ENCODE measurements at regions not wholly inside any gene's neighbourhood (a gene's known extent, or its start where the extent isn't known, plus 50 kb on each side); places are given as distances from the start of the nearest gene placed in this dataset.

DNA sequence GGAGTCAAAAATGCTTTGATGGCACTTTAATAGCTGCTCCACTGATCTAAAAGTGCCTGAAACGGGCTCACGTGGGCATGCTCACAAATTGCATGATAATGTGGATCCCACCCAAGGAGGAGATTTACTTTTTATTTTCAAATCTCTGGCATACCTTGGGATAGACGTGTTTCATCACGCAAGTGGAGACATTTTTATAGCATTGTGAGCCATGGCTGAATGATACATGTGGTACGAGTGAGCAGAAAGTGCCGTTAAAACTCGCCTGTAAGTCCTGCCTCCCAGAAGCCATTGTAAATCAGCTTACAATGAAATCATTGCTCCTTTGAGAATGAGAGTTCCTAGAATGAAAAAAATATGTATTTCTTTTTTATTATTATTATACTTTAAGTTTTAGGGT lies 514.7 kb downstream of the MAT2B start:
- POLR2A ChIA-PET: no interaction called here
- CTCF ChIA-PET: no interaction called here
- no peak for DNase-seq

DNA sequence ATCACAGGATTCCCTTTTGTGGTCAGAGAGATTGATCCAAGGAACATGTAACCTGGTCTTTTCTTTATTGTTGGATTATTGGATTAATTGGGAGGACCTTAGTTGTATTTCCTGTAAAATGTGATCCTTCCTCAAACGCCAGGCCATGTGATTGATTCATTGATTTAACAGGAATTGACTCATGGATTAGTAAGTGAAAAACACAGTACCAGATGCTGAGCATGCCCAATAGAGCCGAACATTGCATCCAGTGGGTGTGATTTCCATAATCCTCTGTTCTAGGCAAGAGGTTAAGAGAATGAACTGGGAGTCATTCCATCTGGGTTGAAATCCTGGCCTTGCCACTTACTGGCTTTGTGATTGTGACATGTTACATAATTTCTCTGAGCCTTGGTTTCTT lies 522.3 kb downstream of the MAT2B start:
- ChIA-PET POLR2A (no interaction called here), CTCF (no interaction called here)
- H3K9me3 Mint-ChIP-seq (ENCODE audit: insufficient read depth): no peaks in the 10 kb centered on the region
- no peak for DNase-seq
- H3K4me1 Mint-ChIP-seq (ENCODE audit: low read depth): no peaks in the 10 kb centered on the region
- ATAC-seq: no peak
- H3K27ac Mint-ChIP-seq: no peak overlapping the region
- H3K36me3 Mint-ChIP-seq (ENCODE audit: low read depth): no peaks in the 10 kb centered on the region
- no peaks in the 10 kb centered on the region for H3K27me3 Mint-ChIP-seq (ENCODE audit: low read depth)
- H3K4me3 Mint-ChIP-seq: no peak overlapping the region

More for the DNA sequence above, 514.7 kb downstream of the MAT2B start:
- Mint-ChIP-seq H3K4me3 (no peak overlapping the region), H3K4me1 (ENCODE audit: low read depth) (no peaks in the 10 kb centered on the region), H3K9me3 (ENCODE audit: insufficient read depth) (no peaks in the 10 kb centered on the region), H3K27ac (no peak overlapping the region), H3K27me3 (ENCODE audit: low read depth) (no peaks in the 10 kb centered on the region), H3K36me3 (ENCODE audit: low read depth) (no peaks in the 10 kb centered on the region)
- ATAC-seq: no peak

GRCh38 chr5:164038128-164038783 lies 532.8 kb downstream of the MAT2B start:
- no peak overlapping the region for H3K27ac Mint-ChIP-seq
- ChIA-PET POLR2A (no interaction called here), CTCF (no interaction called here)
- no peaks in the 10 kb centered on the region for H3K4me1 Mint-ChIP-seq (ENCODE audit: low read depth)
- peaks cover 6% of the 10 kb centered on the region for H3K9me3 Mint-ChIP-seq (ENCODE audit: insufficient read depth)
- H3K27me3 Mint-ChIP-seq (ENCODE audit: low read depth): no peaks in the 10 kb centered on the region
- no peaks in the 10 kb centered on the region for H3K36me3 Mint-ChIP-seq (ENCODE audit: low read depth)
- H3K4me3 Mint-ChIP-seq: no peak overlapping the region
- no peak for ATAC-seq
- DNase-seq: no peak

DNA sequence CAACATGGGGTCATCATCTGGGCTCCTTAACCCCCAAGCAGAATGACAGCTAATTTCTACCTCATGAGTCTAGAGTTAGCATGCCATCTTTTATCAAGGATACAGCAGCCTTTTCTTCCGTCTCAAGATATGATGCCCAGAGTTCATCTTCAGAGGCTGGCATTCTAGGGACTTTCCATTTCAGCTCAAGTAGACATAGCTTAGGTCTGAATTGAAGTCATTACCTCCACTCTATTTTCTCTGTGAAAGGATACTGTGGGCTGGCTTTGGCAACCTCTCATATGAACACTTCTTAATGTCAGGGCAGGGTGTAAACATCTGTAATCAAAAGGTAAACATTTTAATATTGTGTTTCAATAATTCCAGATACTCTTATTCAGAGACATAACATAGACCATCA lies 535.7 kb downstream of the MAT2B start:
- Mint-ChIP-seq H3K36me3 (ENCODE audit: low read depth) (no peaks in the 10 kb centered on the region), H3K27ac (no peak overlapping the region), H3K4me1 (ENCODE audit: low read depth) (no peaks in the 10 kb centered on the region), H3K4me3 (no peak overlapping the region), H3K9me3 (ENCODE audit: insufficient read depth) (peaks cover 6% of the 10 kb centered on the region), H3K27me3 (ENCODE audit: low read depth) (no peaks in the 10 kb centered on the region)
- DNase-seq (no peak), ATAC-seq (no peak)
- ChIA-PET CTCF (no interaction called here), POLR2A (no interaction called here)

DNA sequence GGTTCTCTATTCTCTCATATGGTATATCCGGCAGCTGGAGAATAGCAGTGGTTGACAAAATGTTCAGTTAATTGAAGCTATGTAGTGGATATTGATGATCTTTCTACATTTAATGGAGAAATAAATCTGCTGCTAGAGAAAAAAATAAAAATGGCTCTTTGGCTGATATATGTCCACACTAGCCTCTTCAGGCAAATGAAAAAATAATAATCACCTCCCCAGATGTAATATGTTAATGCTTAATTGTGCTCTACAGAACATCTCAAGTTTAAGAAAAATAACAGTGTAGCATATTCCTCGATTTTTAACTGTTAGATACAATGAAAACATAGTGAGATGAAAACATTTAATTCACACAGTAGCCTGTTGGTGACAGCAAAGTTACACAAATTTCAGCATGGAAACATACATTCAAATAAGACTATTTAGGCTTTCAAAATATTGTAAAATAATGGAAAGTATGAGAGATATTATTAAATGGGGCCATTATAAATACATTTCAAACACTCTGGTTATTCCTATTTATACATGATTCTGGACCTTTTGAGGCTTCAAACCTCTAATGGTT lies 543.0 kb downstream of the MAT2B start:
- Mint-ChIP-seq H3K4me1 (ENCODE audit: low read depth) (no peaks in the 10 kb centered on the region), H3K27ac (no peak overlapping the region), H3K9me3 (ENCODE audit: insufficient read depth) (no peaks in the 10 kb centered on the region), H3K4me3 (no peak overlapping the region), H3K27me3 (ENCODE audit: low read depth) (no peaks in the 10 kb centered on the region), H3K36me3 (ENCODE audit: low read depth) (no peaks in the 10 kb centered on the region)
- DNase-seq: no peak
- CTCF ChIA-PET: no interaction called here
- no peak for ATAC-seq
- POLR2A ChIA-PET: no interaction called here

DNA sequence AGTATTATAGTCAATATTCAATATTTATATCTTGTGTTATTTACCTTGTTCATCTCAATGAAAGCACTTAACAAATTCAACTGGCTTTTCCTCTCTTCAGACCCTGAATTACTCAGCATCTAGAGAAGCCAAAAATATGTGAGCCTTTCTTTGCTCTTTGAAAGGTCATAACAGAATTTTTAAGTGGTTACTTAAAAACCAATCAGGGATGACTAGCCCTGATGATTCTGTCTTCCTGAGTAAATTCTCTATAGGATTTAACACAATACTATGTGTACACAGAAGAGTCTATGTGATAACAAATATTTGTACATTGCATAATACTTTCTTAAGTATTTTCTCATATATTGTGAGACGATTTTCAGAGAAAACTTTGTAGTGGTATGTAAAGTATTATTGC lies 546.3 kb downstream of the MAT2B start:
- H3K9me3 Mint-ChIP-seq (ENCODE audit: insufficient read depth): no peaks in the 10 kb centered on the region
- ATAC-seq (no peak), DNase-seq (no peak)
- no peaks in the 10 kb centered on the region for H3K4me1 Mint-ChIP-seq (ENCODE audit: low read depth)
- POLR2A ChIA-PET: no interaction called here
- H3K27me3 Mint-ChIP-seq (ENCODE audit: low read depth): no peaks in the 10 kb centered on the region
- CTCF ChIA-PET: no interaction called here
- H3K4me3 Mint-ChIP-seq: no peak overlapping the region
- H3K36me3 Mint-ChIP-seq (ENCODE audit: low read depth): no peaks in the 10 kb centered on the region
- no peak overlapping the region for H3K27ac Mint-ChIP-seq

GRCh38 chr5:164052536-164053093 lies 547.2 kb downstream of the MAT2B start:
- POLR2A ChIA-PET: no interaction called here
- H3K9me3 Mint-ChIP-seq (ENCODE audit: insufficient read depth): no peaks in the 10 kb centered on the region
- ATAC-seq: no peak

DNA sequence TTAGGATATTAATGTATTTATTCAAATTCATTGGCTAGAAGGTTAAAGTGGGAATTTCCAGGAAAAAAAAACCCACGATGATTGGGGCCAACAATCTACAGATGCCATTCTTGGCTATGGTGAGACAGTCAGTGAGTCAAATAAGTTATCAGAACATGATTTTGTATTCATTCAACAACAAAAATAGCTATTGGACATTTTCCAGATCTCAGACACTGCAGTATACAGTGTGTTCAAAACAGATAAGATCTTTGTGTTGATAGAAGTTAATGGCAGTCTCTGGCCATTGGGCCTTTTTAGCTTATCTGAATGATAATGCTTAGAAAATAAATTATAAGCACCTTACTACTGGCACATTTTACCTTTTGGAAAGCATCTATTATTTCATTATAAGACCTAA lies 547.7 kb downstream of the MAT2B start:
- no peak overlapping the region for H3K27ac Mint-ChIP-seq
- H3K9me3 Mint-ChIP-seq (ENCODE audit: insufficient read depth): no peaks in the 10 kb centered on the region

More at GRCh38 chr5:164052536-164053093, 547.2 kb downstream of the MAT2B start:
- Mint-ChIP-seq H3K27me3 (ENCODE audit: low read depth) (no peaks in the 10 kb centered on the region), H3K4me1 (ENCODE audit: low read depth) (no peaks in the 10 kb centered on the region), H3K4me3 (no peak overlapping the region), H3K27ac (no peak overlapping the region), H3K36me3 (ENCODE audit: low read depth) (no peaks in the 10 kb centered on the region)
- DNase-seq: no peak
- CTCF ChIA-PET: no interaction called here

GRCh38 chr5:164054461-164054860 lies 549.0 kb downstream of the MAT2B start:
- Mint-ChIP-seq H3K9me3 (ENCODE audit: insufficient read depth) (no peaks in the 10 kb centered on the region), H3K4me1 (ENCODE audit: low read depth) (no peaks in the 10 kb centered on the region), H3K27me3 (ENCODE audit: low read depth) (no peaks in the 10 kb centered on the region), H3K27ac (no peak overlapping the region), H3K4me3 (no peak overlapping the region), H3K36me3 (ENCODE audit: low read depth) (no peaks in the 10 kb centered on the region)
- CTCF ChIA-PET: no interaction called here
- no peak for ATAC-seq
- POLR2A ChIA-PET: no interaction called here
- DNase-seq: no peak

More for the DNA sequence above, 547.7 kb downstream of the MAT2B start:
- H3K4me1 Mint-ChIP-seq (ENCODE audit: low read depth): no peaks in the 10 kb centered on the region
- ChIA-PET POLR2A (no interaction called here), CTCF (no interaction called here)
- DNase-seq (no peak), ATAC-seq (no peak)
- H3K4me3 Mint-ChIP-seq: no peak overlapping the region
- H3K27me3 Mint-ChIP-seq (ENCODE audit: low read depth): no peaks in the 10 kb centered on the region
- no peaks in the 10 kb centered on the region for H3K36me3 Mint-ChIP-seq (ENCODE audit: low read depth)

GRCh38 chr5:164057121-164057520 lies 551.7 kb downstream of the MAT2B start:
- H3K36me3 Mint-ChIP-seq (ENCODE audit: low read depth): no peaks in the 10 kb centered on the region
- H3K4me1 Mint-ChIP-seq (ENCODE audit: low read depth): no peaks in the 10 kb centered on the region
- H3K4me3 Mint-ChIP-seq: no peak overlapping the region
- ATAC-seq (no peak), DNase-seq (no peak)
- H3K27ac Mint-ChIP-seq: no peak overlapping the region
- POLR2A ChIA-PET: no interaction called here
- no peaks in the 10 kb centered on the region for H3K9me3 Mint-ChIP-seq (ENCODE audit: insufficient read depth)
- no peaks in the 10 kb centered on the region for H3K27me3 Mint-ChIP-seq (ENCODE audit: low read depth)
- CTCF ChIA-PET: no interaction called here

DNA sequence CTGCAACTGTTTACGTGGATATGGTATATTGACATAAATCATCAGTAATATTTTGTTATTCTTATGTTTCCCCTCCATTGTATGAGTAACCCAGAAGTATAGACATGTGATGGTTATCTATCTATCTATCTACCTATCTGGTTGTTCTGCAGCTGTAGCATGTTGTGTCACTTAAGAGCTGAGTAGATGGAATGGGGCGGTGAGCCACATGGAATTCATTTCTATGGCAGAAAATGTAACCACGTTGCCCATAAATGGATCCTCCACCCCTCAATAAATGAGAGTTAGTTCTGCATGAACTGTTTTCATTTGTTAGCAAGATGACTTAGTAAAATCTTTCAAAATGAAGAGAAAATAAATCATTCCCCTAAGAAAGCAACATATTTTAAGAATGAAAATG lies 553.2 kb downstream of the MAT2B start:
- H3K9me3 Mint-ChIP-seq (ENCODE audit: insufficient read depth): no peaks in the 10 kb centered on the region
- H3K36me3 Mint-ChIP-seq (ENCODE audit: low read depth): no peaks in the 10 kb centered on the region
- ATAC-seq: no peak
- no peaks in the 10 kb centered on the region for H3K4me1 Mint-ChIP-seq (ENCODE audit: low read depth)
- no peaks in the 10 kb centered on the region for H3K27me3 Mint-ChIP-seq (ENCODE audit: low read depth)
- H3K4me3 Mint-ChIP-seq: no peak overlapping the region
- DNase-seq: no peak
- ChIA-PET POLR2A (no interaction called here), CTCF (no interaction called here)
- no peak overlapping the region for H3K27ac Mint-ChIP-seq

DNA sequence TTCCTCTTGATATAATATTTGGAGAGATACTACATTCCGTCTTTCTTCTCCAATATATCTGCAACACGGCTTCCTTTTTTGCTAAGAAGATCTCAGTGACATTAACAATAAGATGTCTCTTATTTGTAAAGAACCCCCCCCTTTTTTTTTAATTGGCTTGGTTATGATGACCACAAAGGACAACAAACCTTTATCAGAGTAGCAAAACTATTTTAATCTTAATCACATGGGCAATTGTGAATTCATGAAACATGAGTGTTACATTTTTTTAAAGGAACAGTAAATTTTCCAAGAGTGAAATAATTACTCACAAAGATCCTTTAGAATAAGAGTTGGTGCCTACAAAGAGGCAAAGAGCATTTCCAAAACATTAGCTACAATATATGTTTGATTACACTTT lies 554.1 kb downstream of the MAT2B start:
- Mint-ChIP-seq H3K9me3 (ENCODE audit: insufficient read depth) (no peaks in the 10 kb centered on the region), H3K4me1 (ENCODE audit: low read depth) (no peaks in the 10 kb centered on the region), H3K36me3 (ENCODE audit: low read depth) (no peaks in the 10 kb centered on the region), H3K27ac (no peak overlapping the region), H3K4me3 (no peak overlapping the region), H3K27me3 (ENCODE audit: low read depth) (no peaks in the 10 kb centered on the region)
- POLR2A ChIA-PET: no interaction called here
- ATAC-seq (no peak), DNase-seq (no peak)
- CTCF ChIA-PET: no interaction called here

DNA sequence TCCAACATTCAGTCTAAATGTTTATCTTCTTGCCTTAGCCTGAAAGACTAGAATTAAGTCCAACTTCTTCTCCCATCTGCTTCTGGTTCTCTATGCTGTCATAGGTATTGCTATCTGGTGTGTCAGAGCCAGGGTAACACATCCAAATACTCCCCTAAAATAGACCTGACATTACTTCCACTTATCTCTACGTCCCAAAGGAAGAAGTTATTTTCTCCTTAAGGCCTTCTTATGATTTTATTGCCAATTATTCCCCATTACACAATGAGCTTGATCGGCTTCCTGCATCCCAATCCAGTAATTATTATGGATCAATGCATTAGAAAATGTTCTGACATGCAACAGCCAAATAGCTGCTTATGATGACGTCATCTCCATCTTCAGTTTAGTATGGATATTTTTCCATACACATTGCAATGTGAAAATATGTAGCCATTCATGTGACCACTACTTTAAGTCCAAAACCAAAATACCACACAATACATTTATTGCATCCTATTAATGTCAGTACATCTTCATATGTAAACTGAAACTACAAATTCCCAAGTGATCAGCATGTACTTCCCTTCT lies 555.5 kb downstream of the MAT2B start:
- Mint-ChIP-seq H3K27ac (no peak overlapping the region), H3K4me3 (no peak overlapping the region), H3K9me3 (ENCODE audit: insufficient read depth) (no peaks in the 10 kb centered on the region), H3K4me1 (ENCODE audit: low read depth) (no peaks in the 10 kb centered on the region), H3K27me3 (ENCODE audit: low read depth) (no peaks in the 10 kb centered on the region), H3K36me3 (ENCODE audit: low read depth) (no peaks in the 10 kb centered on the region)
- ATAC-seq (no peak), DNase-seq (no peak)
- ChIA-PET POLR2A (no interaction called here), CTCF (no interaction called here)

Measured in activated CD8-positive, alpha-beta T cell treated with anti-CD3 and anti-CD28 coated beads, Interleukin-2, amount 10 ng/mL, durations not matched to agents 7 days and 5 days (primary cell).